NCI-H146 treated with DMSO at 0.1 percent for 48 hours (cell line): ENCODE measurements at regions not wholly inside any gene's neighbourhood (a gene's known extent, or its start where the extent isn't known, plus 50 kb on each side); places are given as distances from the start of the nearest gene placed in this dataset.
"Not testable (repeated sequence)": the region's sequence is repeated elsewhere in the genome, so short reads cannot be mapped to it uniquely, and the experiment has no call there.

Experiments used
- DNase-seq: peaks from one replicate; lab custom pipeline; 2025; ENCODE audit not compliant: unreplicated experiment; lab: John Stamatoyannopoulos, UW

- DNase-seq: no peak
Measured at GRCh38 chr3:102034639-102035451, 185.5 kb downstream of the NFKBIZ start.

GRCh38 chr3:102036017-102036416, 186.7 kb downstream of the NFKBIZ start:
- no peak for DNase-seq

GRCh38 chr3:102036472-102036871, 187.2 kb downstream of the NFKBIZ start:
- no peak for DNase-seq

GRCh38 chr3:102037209-102037608, 187.9 kb downstream of the NFKBIZ start:
- no peak for DNase-seq

- DNase-seq: no peak
Measured at GRCh38 chr3:102037791-102038190, 188.5 kb downstream of the NFKBIZ start.

- DNase-seq: no peak
Measured at GRCh38 chr3:102038477-102039142, 189.3 kb downstream of the NFKBIZ start.

- DNase-seq: not testable (repeated sequence)
Measured at GRCh38 chr3:102040144-102040543, 190.8 kb downstream of the NFKBIZ start.

- no peak for DNase-seq
Measured at GRCh38 chr3:102053375-102053989, 204.2 kb downstream of the NFKBIZ start.

GRCh38 chr3:102054543-102055080, 205.3 kb downstream of the NFKBIZ start:
- DNase-seq: no peak

- no peak for DNase-seq
Measured at GRCh38 chr3:102057781-102058421, 208.6 kb downstream of the NFKBIZ start.

- DNase-seq: no peak
Measured at GRCh38 chr3:102059145-102059943, 210.0 kb downstream of the NFKBIZ start.

- DNase-seq: no peak
Measured at GRCh38 chr3:102060814-102061213, 211.5 kb downstream of the NFKBIZ start.

GRCh38 chr3:102063572-102063971, 214.3 kb downstream of the NFKBIZ start:
- no peak for DNase-seq

GRCh38 chr3:102066470-102066869, 217.2 kb downstream of the NFKBIZ start:
- no peak for DNase-seq

GRCh38 chr3:102068327-102068726, 219.0 kb downstream of the NFKBIZ start:
- no peak for DNase-seq

- no peak for DNase-seq
Measured at GRCh38 chr3:102068736-102069135, 219.4 kb downstream of the NFKBIZ start.

GRCh38 chr3:102069211-102069662, 219.9 kb downstream of the NFKBIZ start:
- no peak for DNase-seq

- DNase-seq: no peak
Measured at GRCh38 chr3:102074946-102075345, 225.6 kb downstream of the NFKBIZ start.

- DNase-seq: no peak
Measured at GRCh38 chr3:102078401-102078800, 229.1 kb downstream of the NFKBIZ start.
